GM23338 (cell line): ENCODE measurements at regions not wholly inside any gene's neighbourhood (a gene's known extent, or its start where the extent isn't known, plus 50 kb on each side); places are given as distances from the start of the nearest gene placed in this dataset.

Experiments
- ATAC-seq: fragments of 200-7000 bp; cut with Tn5 transposase; 3 replicates; pipeline ENCODE4 v1.9.1; 2020
- DNase-seq: peaks from one replicate; pipeline ENCODE4 v3.0.0-alpha.2; 2015; ENCODE audit warnings: low spot score
- H2AFZ ChIP-seq: fragments of 200-600 bp; sonication (generic); 2 replicates; pipeline ENCODE4 v1.8.0; 2016; ENCODE audit warnings: antibody characterized with exemption, mild to moderate bottlenecking, moderate library complexity
- H3F3A ChIP-seq: fragments of 200-600 bp; sonication (generic); replicated peaks from 2 replicates; pipeline ENCODE4 v1.8.0; 2017; ENCODE audit warnings: antibody characterized with exemption, mixed run types, low read depth
- H3K27ac ChIP-seq: fragments of 200-600 bp; sonication (generic); 2 replicates; pipeline ENCODE4 v1.6.1; 2016; ENCODE audit warnings: low read depth
- H3K27me3 ChIP-seq: fragments of 200-600 bp; sonication (generic); 2 replicates; pipeline ENCODE4 v1.8.0; 2016; ENCODE audit warnings: mild to moderate bottlenecking, mixed run types, moderate library complexity; ENCODE audit not compliant: insufficient read depth
- H3K36me3 ChIP-seq: fragments of 200-600 bp; sonication (generic); 2 replicates; pipeline ENCODE4 v1.8.0; 2016; ENCODE audit warnings: mild to moderate bottlenecking; ENCODE audit not compliant: insufficient read depth
- H3K4me1 ChIP-seq: fragments of 200-600 bp; sonication (generic); 2 replicates; pipeline ENCODE4 v1.8.0; 2016; ENCODE audit warnings: mild to moderate bottlenecking, moderate library complexity; ENCODE audit not compliant: insufficient read depth
- H3K4me2 ChIP-seq: fragments of 200-600 bp; sonication (generic); 2 replicates; pipeline ENCODE4 v1.7.1; 2017; ENCODE audit warnings: mixed run types
- H3K4me3 ChIP-seq: fragments of 200-600 bp; sonication (generic); 2 replicates; pipeline ENCODE4 v1.6.1; 2016; ENCODE audit warnings: mixed run types
- H3K79me2 ChIP-seq: fragments of 200-600 bp; sonication (generic); replicated peaks from 2 replicates; pipeline ENCODE4 v1.8.0; 2017; ENCODE audit warnings: mild to moderate bottlenecking; ENCODE audit not compliant: insufficient read depth
- H3K9me2 ChIP-seq: fragments of 200-600 bp; sonication (generic); 2 replicates; pipeline ENCODE4 v1.8.0; 2017; ENCODE audit not compliant: insufficient read depth
- H4K20me1 ChIP-seq: fragments of 200-600 bp; sonication (generic); replicated peaks from 2 replicates; pipeline ENCODE4 v1.8.0; 2017; ENCODE audit warnings: mild to moderate bottlenecking; ENCODE audit not compliant: insufficient read depth
- H3K27ac Mint-ChIP-seq: 2 replicates; pipeline ENCODE4 v1.8.0; 2020; ENCODE audit warnings: inconsistent platforms, mild to moderate bottlenecking, moderate library complexity, mixed read lengths
- H3K27me3 Mint-ChIP-seq: 3 replicates; pipeline ENCODE4 v1.8.0; 2022; ENCODE audit warnings: low read depth, mild to moderate bottlenecking, moderate library complexity, mixed read lengths, inconsistent platforms; ENCODE audit not compliant: insufficient read depth, poor library complexity
- H3K36me3 Mint-ChIP-seq: 3 replicates; pipeline ENCODE4 v1.8.0; 2021; ENCODE audit warnings: low read depth, mild to moderate bottlenecking, inconsistent platforms, moderate library complexity, mixed read lengths
- H3K4me1 Mint-ChIP-seq: 3 replicates; pipeline ENCODE4 v1.8.0; 2020; ENCODE audit warnings: mild to moderate bottlenecking, inconsistent platforms, mixed read lengths
- H3K4me3 Mint-ChIP-seq: 3 replicates; pipeline ENCODE4 v1.8.0; 2021; ENCODE audit warnings: moderate library complexity, mild to moderate bottlenecking, inconsistent platforms, mixed read lengths
- H3K9me3 Mint-ChIP-seq: 3 replicates; pipeline ENCODE4 v1.8.0; 2020; ENCODE audit warnings: moderate library complexity, mild to moderate bottlenecking, inconsistent platforms, mixed read lengths
- CREB1 ChIP-seq: fragments of 250-450 bp; sonication (Bioruptor Pico); IDR thresholded peaks from 2 replicates; pipeline ENCODE4 v1.5.0; 2020; ENCODE audit warnings: low read depth, mild to moderate bottlenecking, moderate library complexity
- EZH2 ChIP-seq: fragments of 200-600 bp; sonication (generic); IDR thresholded peaks from one replicate; pipeline ENCODE4 v1.8.0; 2017; ENCODE audit warnings: antibody characterized with exemption, mild to moderate bottlenecking, low read depth; ENCODE audit not compliant: unreplicated experiment
- EZH2phosphoT487 ChIP-seq: fragments of 200-600 bp; sonication (generic); IDR thresholded peaks from one replicate; pipeline ENCODE4 v1.8.1; 2018; ENCODE audit warnings: antibody characterized with exemption; ENCODE audit not compliant: unreplicated experiment
- JUNB ChIP-seq: IDR thresholded peaks from one replicate; pipeline ENCODE4 v1.6.1; 2016; ENCODE audit warnings: antibody characterized with exemption; ENCODE audit not compliant: unreplicated experiment
- POLR2AphosphoS5 ChIP-seq: IDR thresholded peaks from 2 replicates; pipeline ENCODE4 v1.6.1; 2016; ENCODE audit warnings: antibody characterized with exemption, low read depth
- ZNF114 ChIP-seq: fragments of 250-450 bp; sonication (Bioruptor Pico); IDR thresholded peaks from 2 replicates; pipeline ENCODE4 v1.5.0; 2020; ENCODE audit warnings: mild to moderate bottlenecking, moderate library complexity
- TF ChIP-seq, protein P1 (sequence below): fragments of 250-450 bp; sonication (Bioruptor Pico); IDR thresholded peaks from 2 replicates; pipeline ENCODE4 v1.5.0; 2020; ENCODE audit warnings: mild to moderate bottlenecking, moderate library complexity
- TF ChIP-seq, protein P2 (sequence below), 2 experiments: fragments of 200-600 bp in 1 of 2; sonication (generic) in 1 of 2; conservative IDR thresholded peaks; 2 replicates each; pipeline versions ENCODE4 v1.5.1 to v1.6.1; 2016 to 2017; ENCODE audit warnings: antibody characterized with exemption in 2 of 2, low read depth in 2 of 2, mild to moderate bottlenecking in 2 of 2, moderate library complexity in 1 of 2
- TF ChIP-seq, protein P3 (sequence below): IDR thresholded peaks from one replicate; pipeline ENCODE4 v1.6.1; 2018; ENCODE audit warnings: antibody characterized with exemption; ENCODE audit not compliant: unreplicated experiment

GRCh38 chr3:73144276-73144675 lies 82.8 kb downstream of the EBLN2 start:
- Histone ChIP-seq H2AFZ (no peak overlapping the region), H3K4me3 (no peak overlapping the region), H3F3A (no peaks in the 10 kb centered on the region), H3K79me2 (no peaks in the 10 kb centered on the region), H4K20me1 (no peaks in the 10 kb centered on the region), H3K27me3 (no peaks in the 10 kb centered on the region), H3K4me2 (no peak overlapping the region), H3K4me1 (no peaks in the 10 kb centered on the region), H3K36me3 (no peaks in the 10 kb centered on the region), H3K27ac (no peak overlapping the region), H3K9me2 (peaks cover 3% of the 10 kb centered on the region; the same call in 1 of the 2 replicates)
- DNase-seq, result no peak
- TF ChIP-seq, protein P1, sequence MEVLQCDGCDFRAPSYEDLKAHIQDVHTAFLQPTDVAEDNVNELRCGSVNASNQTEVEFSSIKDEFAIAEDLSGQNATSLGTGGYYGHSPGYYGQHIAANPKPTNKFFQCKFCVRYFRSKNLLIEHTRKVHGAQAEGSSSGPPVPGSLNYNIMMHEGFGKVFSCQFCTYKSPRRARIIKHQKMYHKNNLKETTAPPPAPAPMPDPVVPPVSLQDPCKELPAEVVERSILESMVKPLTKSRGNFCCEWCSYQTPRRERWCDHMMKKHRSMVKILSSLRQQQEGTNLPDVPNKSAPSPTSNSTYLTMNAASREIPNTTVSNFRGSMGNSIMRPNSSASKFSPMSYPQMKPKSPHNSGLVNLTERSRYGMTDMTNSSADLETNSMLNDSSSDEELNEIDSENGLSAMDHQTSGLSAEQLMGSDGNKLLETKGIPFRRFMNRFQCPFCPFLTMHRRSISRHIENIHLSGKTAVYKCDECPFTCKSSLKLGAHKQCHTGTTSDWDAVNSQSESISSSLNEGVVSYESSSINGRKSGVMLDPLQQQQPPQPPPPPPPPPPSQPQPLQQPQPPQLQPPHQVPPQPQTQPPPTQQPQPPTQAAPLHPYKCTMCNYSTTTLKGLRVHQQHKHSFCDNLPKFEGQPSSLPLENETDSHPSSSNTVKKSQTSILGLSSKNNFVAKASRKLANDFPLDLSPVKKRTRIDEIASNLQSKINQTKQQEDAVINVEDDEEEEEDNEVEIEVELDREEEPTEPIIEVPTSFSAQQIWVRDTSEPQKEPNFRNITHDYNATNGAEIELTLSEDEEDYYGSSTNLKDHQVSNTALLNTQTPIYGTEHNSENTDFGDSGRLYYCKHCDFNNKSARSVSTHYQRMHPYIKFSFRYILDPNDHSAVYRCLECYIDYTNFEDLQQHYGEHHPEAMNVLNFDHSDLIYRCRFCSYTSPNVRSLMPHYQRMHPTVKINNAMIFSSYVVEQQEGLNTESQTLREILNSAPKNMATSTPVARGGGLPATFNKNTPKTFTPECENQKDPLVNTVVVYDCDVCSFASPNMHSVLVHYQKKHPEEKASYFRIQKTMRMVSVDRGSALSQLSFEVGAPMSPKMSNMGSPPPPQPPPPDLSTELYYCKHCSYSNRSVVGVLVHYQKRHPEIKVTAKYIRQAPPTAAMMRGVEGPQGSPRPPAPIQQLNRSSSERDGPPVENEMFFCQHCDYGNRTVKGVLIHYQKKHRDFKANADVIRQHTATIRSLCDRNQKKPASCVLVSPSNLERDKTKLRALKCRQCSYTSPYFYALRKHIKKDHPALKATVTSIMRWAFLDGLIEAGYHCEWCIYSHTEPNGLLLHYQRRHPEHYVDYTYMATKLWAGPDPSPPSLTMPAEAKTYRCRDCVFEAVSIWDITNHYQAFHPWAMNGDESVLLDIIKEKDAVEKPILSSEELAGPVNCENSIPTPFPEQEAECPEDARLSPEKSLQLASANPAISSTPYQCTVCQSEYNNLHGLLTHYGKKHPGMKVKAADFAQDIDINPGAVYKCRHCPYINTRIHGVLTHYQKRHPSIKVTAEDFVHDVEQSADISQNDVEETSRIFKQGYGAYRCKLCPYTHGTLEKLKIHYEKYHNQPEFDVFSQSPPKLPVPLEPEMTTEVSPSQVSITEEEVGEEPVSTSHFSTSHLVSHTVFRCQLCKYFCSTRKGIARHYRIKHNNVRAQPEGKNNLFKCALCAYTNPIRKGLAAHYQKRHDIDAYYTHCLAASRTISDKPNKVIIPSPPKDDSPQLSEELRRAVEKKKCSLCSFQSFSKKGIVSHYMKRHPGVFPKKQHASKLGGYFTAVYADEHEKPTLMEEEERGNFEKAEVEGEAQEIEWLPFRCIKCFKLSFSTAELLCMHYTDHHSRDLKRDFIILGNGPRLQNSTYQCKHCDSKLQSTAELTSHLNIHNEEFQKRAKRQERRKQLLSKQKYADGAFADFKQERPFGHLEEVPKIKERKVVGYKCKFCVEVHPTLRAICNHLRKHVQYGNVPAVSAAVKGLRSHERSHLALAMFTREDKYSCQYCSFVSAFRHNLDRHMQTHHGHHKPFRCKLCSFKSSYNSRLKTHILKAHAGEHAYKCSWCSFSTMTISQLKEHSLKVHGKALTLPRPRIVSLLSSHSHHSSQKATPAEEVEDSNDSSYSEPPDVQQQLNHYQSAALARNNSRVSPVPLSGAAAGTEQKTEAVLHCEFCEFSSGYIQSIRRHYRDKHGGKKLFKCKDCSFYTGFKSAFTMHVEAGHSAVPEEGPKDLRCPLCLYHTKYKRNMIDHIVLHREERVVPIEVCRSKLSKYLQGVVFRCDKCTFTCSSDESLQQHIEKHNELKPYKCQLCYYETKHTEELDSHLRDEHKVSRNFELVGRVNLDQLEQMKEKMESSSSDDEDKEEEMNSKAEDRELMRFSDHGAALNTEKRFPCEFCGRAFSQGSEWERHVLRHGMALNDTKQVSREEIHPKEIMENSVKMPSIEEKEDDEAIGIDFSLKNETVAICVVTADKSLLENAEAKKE (CRISPR knock-in tag), result no peak
- TF ChIP-seq CREB1 (CRISPR knock-in tag), result no peak
- no peak for TF ChIP-seq ZNF114 (CRISPR knock-in tag)
- no peak for ATAC-seq
- Mint-ChIP-seq H3K4me3 (no peak overlapping the region), H3K27ac (no peak overlapping the region), H3K36me3 (no peaks in the 10 kb centered on the region), H3K4me1 (no peaks in the 10 kb centered on the region; the same call in 2 of the 3 replicates), H3K9me3 (no peaks in the 10 kb centered on the region), H3K27me3 (no peaks in the 10 kb centered on the region)

DNA sequence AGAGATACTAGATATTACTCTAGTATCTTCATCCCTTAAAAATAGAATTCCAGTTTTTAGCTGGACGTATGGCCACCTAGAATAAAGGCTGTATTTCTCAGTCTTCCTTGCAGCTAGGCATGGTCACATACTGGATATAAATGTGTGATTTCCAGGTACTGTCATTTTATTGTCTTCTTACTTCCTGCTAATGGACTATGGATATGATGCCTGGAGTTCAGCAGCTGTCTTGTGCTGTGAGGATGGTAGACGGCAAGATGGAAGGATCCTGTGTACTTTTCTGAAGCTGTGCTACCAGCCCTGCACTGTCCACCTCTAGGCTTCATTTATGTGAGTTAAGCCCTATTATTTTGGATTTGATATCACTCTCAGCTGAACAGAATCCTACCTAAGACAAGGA lies 83.4 kb downstream of the EBLN2 start:
- no peaks in the 10 kb centered on the region for H3K9me3 Mint-ChIP-seq
- no peaks in the 10 kb centered on the region for H3F3A ChIP-seq
- H3K27ac ChIP-seq, result no peak overlapping the region
- no peaks in the 10 kb centered on the region for H3K36me3 Mint-ChIP-seq
- no peak overlapping the region for H3K4me3 ChIP-seq
- H3K36me3 ChIP-seq, result no peaks in the 10 kb centered on the region
- no peaks in the 10 kb centered on the region for H4K20me1 ChIP-seq
- DNase-seq (no peak), ATAC-seq (no peak)
- H2AFZ ChIP-seq, result no peak overlapping the region
- no peak overlapping the region for H3K4me2 ChIP-seq
- H3K27me3 Mint-ChIP-seq, result no peaks in the 10 kb centered on the region
- H3K9me2 ChIP-seq, result peaks cover 3% of the 10 kb centered on the region; the same call in 1 of the 2 replicates
- H3K79me2 ChIP-seq, result no peaks in the 10 kb centered on the region
- no peaks in the 10 kb centered on the region for H3K27me3 ChIP-seq
- no peaks in the 10 kb centered on the region for H3K4me1 ChIP-seq
- H3K4me1 Mint-ChIP-seq, result no peaks in the 10 kb centered on the region; the same call in 2 of the 3 replicates
- H3K4me3 Mint-ChIP-seq, result no peak overlapping the region
- no peak overlapping the region for H3K27ac Mint-ChIP-seq
- TF ChIP-seq, protein P2, sequence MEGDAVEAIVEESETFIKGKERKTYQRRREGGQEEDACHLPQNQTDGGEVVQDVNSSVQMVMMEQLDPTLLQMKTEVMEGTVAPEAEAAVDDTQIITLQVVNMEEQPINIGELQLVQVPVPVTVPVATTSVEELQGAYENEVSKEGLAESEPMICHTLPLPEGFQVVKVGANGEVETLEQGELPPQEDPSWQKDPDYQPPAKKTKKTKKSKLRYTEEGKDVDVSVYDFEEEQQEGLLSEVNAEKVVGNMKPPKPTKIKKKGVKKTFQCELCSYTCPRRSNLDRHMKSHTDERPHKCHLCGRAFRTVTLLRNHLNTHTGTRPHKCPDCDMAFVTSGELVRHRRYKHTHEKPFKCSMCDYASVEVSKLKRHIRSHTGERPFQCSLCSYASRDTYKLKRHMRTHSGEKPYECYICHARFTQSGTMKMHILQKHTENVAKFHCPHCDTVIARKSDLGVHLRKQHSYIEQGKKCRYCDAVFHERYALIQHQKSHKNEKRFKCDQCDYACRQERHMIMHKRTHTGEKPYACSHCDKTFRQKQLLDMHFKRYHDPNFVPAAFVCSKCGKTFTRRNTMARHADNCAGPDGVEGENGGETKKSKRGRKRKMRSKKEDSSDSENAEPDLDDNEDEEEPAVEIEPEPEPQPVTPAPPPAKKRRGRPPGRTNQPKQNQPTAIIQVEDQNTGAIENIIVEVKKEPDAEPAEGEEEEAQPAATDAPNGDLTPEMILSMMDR (conservative IDR thresholded peaks at IDR 0.05; ENCODE audit: low read depth in 2 of 2), result no peak
- no peak for TF ChIP-seq EZH2phosphoT487
- no peak for TF ChIP-seq CREB1 (CRISPR knock-in tag)
- TF ChIP-seq EZH2, result no peak
- TF ChIP-seq, protein P3, sequence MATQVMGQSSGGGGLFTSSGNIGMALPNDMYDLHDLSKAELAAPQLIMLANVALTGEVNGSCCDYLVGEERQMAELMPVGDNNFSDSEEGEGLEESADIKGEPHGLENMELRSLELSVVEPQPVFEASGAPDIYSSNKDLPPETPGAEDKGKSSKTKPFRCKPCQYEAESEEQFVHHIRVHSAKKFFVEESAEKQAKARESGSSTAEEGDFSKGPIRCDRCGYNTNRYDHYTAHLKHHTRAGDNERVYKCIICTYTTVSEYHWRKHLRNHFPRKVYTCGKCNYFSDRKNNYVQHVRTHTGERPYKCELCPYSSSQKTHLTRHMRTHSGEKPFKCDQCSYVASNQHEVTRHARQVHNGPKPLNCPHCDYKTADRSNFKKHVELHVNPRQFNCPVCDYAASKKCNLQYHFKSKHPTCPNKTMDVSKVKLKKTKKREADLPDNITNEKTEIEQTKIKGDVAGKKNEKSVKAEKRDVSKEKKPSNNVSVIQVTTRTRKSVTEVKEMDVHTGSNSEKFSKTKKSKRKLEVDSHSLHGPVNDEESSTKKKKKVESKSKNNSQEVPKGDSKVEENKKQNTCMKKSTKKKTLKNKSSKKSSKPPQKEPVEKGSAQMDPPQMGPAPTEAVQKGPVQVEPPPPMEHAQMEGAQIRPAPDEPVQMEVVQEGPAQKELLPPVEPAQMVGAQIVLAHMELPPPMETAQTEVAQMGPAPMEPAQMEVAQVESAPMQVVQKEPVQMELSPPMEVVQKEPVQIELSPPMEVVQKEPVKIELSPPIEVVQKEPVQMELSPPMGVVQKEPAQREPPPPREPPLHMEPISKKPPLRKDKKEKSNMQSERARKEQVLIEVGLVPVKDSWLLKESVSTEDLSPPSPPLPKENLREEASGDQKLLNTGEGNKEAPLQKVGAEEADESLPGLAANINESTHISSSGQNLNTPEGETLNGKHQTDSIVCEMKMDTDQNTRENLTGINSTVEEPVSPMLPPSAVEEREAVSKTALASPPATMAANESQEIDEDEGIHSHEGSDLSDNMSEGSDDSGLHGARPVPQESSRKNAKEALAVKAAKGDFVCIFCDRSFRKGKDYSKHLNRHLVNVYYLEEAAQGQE, result no peak
- no peak for TF ChIP-seq JUNB
- no peak for TF ChIP-seq ZNF114 (CRISPR knock-in tag)
- no peak for TF ChIP-seq POLR2AphosphoS5
